Colonic mucosa (tissue), 4 donors: ENCODE measurements at regions not wholly inside any gene's neighbourhood (a gene's known extent, or its start where the extent isn't known, plus 50 kb on each side); places are given as distances from the start of the nearest gene placed in this dataset.

Experiments
- DNase-seq: peaks from one replicate; pipeline ENCODE4 v3.0.0-alpha.2; 2020
- H3K27ac ChIP-seq: fragments of 200-600 bp; one replicate; pipeline ENCODE4 v1.8.0; 2021
- H3K27me3 ChIP-seq: fragments of 200-600 bp; one replicate; pipeline ENCODE4 v1.8.0; 2021
- H3K36me3 ChIP-seq: fragments of 200-600 bp; one replicate; pipeline ENCODE4 v1.8.0; 2021
- H3K4me1 ChIP-seq: fragments of 200-600 bp; one replicate; pipeline ENCODE4 v1.8.0; 2021; ENCODE audit warnings: mild to moderate bottlenecking
- H3K4me3 ChIP-seq: fragments of 200-600 bp; one replicate; pipeline ENCODE4 v1.8.0; 2021
- H3K9ac ChIP-seq, 2 donors: one replicate each; pipeline ENCODE4 v1.7.0; 2013; ENCODE audit warnings: control low read depth in 2 of 2, low read depth in 2 of 2, low read length in 2 of 2
- H3K9me3 ChIP-seq: fragments of 200-600 bp; one replicate; pipeline ENCODE4 v1.8.0; 2021
- intact Hi-C: fragments of 100-400 bp; cut with DNase I; formaldehyde crosslinking; loops from one replicate; pipeline ENCODE4 v1.14.1; 2022
- TF ChIP-seq, protein P1 (sequence below): fragments of 200-600 bp; IDR thresholded peaks from one replicate; pipeline ENCODE4 v1.8.0; 2022; ENCODE audit warnings: antibody characterized with exemption, mild to moderate bottlenecking
- donor health status: healthy.
- donor health status: DM: no; HTN: no; CAD: no.
- donor health status: DM: no; HTN: no; CAD: no.

DNA sequence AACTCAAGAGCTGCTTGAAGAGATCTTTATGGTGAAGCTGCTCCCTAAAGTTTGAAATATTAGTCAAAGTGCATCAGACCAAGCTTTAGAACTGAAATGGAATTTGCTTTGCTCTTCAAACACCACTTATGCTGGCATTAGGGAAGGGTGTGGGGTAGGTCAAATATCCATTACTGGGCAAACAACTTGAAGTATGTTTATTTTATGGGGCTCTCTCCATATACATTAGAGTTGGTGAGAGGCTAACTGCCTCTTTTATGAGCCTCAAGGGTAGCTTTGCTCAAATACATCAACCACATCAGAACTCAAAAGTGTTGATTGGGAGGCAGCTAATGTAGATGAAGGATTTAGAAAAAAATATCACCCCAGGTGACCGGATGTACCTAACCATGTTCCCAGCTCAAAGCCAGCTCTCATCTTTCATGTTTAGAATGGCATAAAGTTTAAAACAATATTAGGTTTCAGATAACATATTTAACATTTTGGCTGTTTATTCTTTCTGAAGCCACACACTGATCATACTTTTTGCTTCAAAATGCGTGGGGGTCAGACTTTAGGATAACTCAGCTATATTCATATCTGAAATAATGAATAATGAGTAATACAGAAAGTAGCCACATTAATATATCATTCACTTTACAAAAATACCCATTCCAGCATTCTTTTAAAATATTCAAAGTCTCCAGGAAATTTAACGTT, 318.6 kb downstream of the PTEN start:
- no peaks in the 10 kb centered on the region for H3K4me1 ChIP-seq
- H3K27ac ChIP-seq = no peak overlapping the region
- no peaks in the 10 kb centered on the region for H3K9me3 ChIP-seq
- no peak overlapping the region for H3K4me3 ChIP-seq
- intact Hi-C loops = no loop called here
- H3K27me3 ChIP-seq = no peaks in the 10 kb centered on the region
- DNase-seq = no peak
- no peak overlapping the region for H3K9ac ChIP-seq
- no peaks in the 10 kb centered on the region for H3K36me3 ChIP-seq
- TF ChIP-seq, protein P1, sequence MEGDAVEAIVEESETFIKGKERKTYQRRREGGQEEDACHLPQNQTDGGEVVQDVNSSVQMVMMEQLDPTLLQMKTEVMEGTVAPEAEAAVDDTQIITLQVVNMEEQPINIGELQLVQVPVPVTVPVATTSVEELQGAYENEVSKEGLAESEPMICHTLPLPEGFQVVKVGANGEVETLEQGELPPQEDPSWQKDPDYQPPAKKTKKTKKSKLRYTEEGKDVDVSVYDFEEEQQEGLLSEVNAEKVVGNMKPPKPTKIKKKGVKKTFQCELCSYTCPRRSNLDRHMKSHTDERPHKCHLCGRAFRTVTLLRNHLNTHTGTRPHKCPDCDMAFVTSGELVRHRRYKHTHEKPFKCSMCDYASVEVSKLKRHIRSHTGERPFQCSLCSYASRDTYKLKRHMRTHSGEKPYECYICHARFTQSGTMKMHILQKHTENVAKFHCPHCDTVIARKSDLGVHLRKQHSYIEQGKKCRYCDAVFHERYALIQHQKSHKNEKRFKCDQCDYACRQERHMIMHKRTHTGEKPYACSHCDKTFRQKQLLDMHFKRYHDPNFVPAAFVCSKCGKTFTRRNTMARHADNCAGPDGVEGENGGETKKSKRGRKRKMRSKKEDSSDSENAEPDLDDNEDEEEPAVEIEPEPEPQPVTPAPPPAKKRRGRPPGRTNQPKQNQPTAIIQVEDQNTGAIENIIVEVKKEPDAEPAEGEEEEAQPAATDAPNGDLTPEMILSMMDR = no peak

DNA sequence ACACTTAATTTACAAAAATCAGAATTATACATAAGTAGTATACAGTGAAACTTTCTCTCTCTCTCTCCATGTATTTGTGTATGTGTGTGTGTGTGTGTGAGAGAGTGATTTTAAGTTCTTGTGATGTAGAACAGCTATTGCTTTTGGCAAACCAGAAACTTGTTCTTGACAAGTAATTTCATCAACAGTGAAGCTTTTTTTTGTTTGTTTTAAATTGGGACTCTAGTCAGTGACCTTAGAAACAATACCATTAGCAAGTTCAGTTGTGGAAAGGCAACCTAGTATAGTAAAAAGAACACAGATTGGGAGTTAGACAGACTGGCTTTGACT, 319.1 kb downstream of the PTEN start:
- TF ChIP-seq, protein P1 = no peak
- H3K4me3 ChIP-seq = no peak overlapping the region
- no peaks in the 10 kb centered on the region for H3K36me3 ChIP-seq

DNA sequence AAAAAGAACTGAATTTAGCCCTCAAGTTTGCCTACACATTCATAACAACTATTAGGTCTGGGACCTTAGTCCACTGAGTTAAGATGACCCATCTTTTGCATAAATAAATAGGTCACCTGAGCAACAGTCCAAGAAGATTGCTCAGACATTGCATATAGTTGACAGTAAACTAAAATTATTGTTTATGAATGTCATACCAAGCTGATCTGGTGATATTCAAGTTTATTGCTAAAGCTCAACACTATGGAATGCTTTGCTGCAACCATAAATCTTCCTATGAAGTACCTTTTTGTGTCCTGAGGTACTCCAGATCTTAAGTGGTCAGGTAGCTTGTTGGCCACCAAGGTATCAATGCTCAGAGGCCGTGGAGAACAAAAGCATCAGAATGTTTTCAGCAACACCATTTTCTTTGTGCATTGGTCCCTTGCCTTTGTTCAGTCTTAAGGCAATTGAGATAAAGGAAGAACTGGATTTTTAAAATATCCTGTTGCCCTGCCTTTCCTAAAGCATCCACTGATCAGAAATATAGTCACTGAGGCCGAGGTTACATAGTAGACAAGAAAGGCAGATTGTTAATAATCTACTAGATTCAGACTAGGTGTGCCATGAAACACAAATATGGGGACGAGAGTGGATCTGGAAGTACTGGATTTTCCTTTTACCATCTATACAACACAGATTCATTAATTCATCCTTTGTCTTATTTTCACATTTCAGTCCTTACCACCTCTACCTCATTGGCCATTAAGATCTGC, 321.3 kb downstream of the PTEN start:
- no peaks in the 10 kb centered on the region for H3K4me1 ChIP-seq

More for the DNA sequence above, 319.1 kb downstream of the PTEN start:
- intact Hi-C loops = no loop called here
- DNase-seq = no peak
- no peak overlapping the region for H3K27ac ChIP-seq
- no peaks in the 10 kb centered on the region for H3K27me3 ChIP-seq
- H3K4me1 ChIP-seq = no peaks in the 10 kb centered on the region
- no peak overlapping the region for H3K9ac ChIP-seq
- no peaks in the 10 kb centered on the region for H3K9me3 ChIP-seq

DNA sequence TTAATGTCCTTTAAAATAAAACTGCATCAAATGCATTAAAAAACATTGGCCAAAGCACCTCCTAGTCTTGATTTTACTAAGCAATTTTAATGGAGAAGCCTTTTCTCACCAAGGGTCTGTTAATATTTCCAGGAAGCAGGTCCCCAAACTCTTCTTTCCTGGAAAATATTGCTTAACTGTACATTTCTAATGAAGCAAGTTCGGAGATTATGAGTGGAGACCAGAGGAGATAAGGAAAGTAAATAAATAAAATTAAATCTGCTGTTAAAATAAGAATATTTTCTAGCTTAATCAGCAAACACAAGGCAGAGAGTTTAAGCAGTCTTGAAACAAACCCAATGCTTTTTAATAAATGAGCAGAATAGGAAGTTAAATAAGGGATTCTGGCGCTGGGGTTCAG, 322.4 kb downstream of the PTEN start:
- Histone ChIP-seq H3K36me3 (no peaks in the 10 kb centered on the region), H3K27me3 (no peaks in the 10 kb centered on the region), H3K4me3 (no peak overlapping the region), H3K9me3 (no peaks in the 10 kb centered on the region), H3K27ac (no peak overlapping the region), H3K4me1 (no peaks in the 10 kb centered on the region), H3K9ac (no peak overlapping the region)
- intact Hi-C loops = no loop called here
- TF ChIP-seq, protein P1 = no peak
- DNase-seq = no peak

More for the DNA sequence above, 321.3 kb downstream of the PTEN start:
- H3K27ac ChIP-seq = no peak overlapping the region
- H3K36me3 ChIP-seq = no peaks in the 10 kb centered on the region
- no peak for DNase-seq
- no peak overlapping the region for H3K9ac ChIP-seq
- intact Hi-C loops = no loop called here
- no peak overlapping the region for H3K4me3 ChIP-seq
- TF ChIP-seq, protein P1 = no peak
- no peaks in the 10 kb centered on the region for H3K27me3 ChIP-seq
- no peaks in the 10 kb centered on the region for H3K9me3 ChIP-seq

DNA sequence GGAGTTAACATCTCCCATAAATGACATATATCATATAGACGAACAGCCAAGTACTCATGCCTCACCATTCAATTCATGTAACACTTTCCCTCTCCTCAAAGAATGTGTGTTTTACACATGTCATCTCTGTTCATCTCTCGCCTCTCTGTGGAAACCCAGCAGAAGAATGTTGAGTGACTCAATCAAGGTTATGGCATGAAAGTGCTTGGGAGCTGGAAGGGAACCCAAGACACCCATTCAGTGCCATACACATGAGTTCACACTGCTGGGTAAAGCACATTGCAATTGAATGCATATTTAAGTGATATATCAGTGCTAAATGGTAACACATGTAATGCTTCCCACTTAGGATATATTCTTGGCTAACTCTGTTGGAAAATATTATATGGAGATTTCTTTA, 322.9 kb downstream of the PTEN start:
- Histone ChIP-seq H3K4me3 (no peak overlapping the region), H3K9me3 (no peaks in the 10 kb centered on the region), H3K36me3 (no peaks in the 10 kb centered on the region), H3K27me3 (no peaks in the 10 kb centered on the region), H3K9ac (no peak overlapping the region), H3K4me1 (no peaks in the 10 kb centered on the region), H3K27ac (no peak overlapping the region)
- TF ChIP-seq, protein P1 = no peak
- intact Hi-C loops = no loop called here
- DNase-seq = no peak
